VCaP (cell line): ENCODE measurements at regions not wholly inside any gene's neighbourhood (a gene's known extent, or its start where the extent isn't known, plus 50 kb on each side); places are given as distances from the start of the nearest gene placed in this dataset.

Source experiments
- H3K27ac ChIP-seq: fragments of 450-650 bp; 2 replicates; pipeline ENCODE4 v1.5.1; 2017
- TF ChIP-seq, protein P1 (sequence below): fragments of 450-650 bp; conservative IDR thresholded peaks from 2 replicates; pipeline ENCODE4 v1.5.1; 2017; ENCODE audit warnings: mild to moderate bottlenecking, moderate library complexity

DNA sequence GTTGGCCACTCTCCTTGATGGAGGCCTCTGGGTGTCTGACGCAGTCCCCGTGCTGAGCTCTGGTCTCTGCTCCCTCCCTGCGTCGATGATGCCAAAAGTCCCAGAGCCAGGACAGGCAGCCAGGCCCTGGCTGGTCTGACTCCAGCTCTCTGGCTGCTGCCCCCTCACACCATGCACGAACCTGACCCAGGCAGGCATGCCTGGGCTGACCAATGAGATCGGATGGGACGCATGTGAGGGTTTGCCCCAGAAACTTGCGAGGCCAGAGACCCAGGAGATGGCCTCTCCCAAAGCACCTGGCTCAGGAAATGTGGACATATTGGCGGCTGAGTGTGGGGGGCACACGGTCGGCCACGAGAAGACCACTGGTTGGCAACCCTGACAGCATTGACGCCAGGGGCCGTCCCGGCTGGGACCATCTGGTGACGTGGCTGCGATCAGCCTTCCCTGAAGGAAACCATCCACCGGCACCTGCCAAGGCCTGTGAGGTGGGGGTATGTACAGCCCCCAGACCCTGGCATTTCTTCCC is 51.2 kb upstream of the FRMD1 start:
- TF ChIP-seq, protein P1, sequence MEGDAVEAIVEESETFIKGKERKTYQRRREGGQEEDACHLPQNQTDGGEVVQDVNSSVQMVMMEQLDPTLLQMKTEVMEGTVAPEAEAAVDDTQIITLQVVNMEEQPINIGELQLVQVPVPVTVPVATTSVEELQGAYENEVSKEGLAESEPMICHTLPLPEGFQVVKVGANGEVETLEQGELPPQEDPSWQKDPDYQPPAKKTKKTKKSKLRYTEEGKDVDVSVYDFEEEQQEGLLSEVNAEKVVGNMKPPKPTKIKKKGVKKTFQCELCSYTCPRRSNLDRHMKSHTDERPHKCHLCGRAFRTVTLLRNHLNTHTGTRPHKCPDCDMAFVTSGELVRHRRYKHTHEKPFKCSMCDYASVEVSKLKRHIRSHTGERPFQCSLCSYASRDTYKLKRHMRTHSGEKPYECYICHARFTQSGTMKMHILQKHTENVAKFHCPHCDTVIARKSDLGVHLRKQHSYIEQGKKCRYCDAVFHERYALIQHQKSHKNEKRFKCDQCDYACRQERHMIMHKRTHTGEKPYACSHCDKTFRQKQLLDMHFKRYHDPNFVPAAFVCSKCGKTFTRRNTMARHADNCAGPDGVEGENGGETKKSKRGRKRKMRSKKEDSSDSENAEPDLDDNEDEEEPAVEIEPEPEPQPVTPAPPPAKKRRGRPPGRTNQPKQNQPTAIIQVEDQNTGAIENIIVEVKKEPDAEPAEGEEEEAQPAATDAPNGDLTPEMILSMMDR: no peak
- no peak overlapping the region for H3K27ac ChIP-seq

DNA sequence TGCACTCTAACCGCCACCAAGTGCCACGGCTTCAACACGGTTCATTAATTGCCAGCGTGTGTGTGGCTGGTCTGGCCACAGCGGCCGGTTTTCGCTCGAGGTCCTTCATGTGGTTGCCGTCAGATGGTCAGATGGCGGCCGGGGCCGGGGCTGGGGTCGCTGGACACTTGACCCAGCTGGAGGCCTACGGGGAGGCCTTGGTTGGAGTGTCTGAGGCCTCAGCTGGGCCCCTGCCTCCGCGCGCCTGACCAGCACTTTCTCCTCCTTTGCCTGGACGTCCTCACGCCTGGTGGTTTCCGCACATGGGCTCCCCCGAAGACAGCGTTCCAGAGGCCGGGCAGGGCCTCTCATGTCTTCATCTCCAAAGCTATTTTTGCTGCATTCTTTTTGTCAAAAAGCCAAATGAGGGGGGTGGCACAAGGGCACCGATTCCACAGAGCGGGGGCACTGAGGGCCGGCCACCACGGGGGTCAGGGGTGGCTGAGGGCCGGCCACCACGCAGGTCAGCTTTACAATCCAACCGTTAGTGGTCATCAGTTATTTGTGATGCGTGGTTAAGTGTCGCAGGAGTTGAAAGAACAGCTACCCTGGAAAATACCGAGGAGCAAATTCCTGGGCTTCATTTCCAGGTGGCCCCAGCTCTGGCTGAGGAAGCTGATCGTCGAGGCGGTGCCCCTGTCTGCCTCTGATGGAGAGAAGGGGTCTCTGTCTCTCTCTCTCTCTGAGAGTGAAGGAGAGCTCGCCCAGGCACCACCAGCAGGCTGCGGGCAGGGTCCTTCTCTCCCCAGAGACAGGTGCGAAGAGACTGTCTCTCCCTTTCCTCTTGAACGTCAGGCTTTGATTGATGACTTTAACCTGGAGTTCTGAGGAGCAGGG is 50.5 kb upstream of the FRMD1 start:
- TF ChIP-seq, protein P1: no peak

GRCh38 chr6:168128631-168129291 is 49.7 kb upstream of the FRMD1 start:
- H3K27ac ChIP-seq: no peak overlapping the region
- TF ChIP-seq, protein P1: no peak

More for the DNA sequence above, 50.5 kb upstream of the FRMD1 start:
- H3K27ac ChIP-seq: no peak overlapping the region
